Spleen (tissue), 11 donors: ENCODE measurements at regions not wholly inside any gene's neighbourhood (a gene's known extent, or its start where the extent isn't known, plus 50 kb on each side); places are given as distances from the start of the nearest gene placed in this dataset.
A peak's percentile ranks its signal among the peaks of the same experiment; 100 is the strongest.

Experiments
- DNase-seq: peaks from one replicate; pipeline ENCODE4 v3.0.0-alpha.2; 2020
- H3K27ac ChIP-seq, 8 donors: fragments of 200-600 bp; sonication (generic) in 7 of 8; 1 replicate in 4 of 8; 2 replicates in 4 of 8; pipeline versions ENCODE4 v1.5.0 to v1.8.0; 2016 to 2021; ENCODE audit warnings: inconsistent platforms in 4 of 8, mild to moderate bottlenecking in 4 of 8, moderate library complexity in 1 of 8
- H3K27me3 ChIP-seq, 7 donors: fragments of 200-600 bp; sonication (generic) in 6 of 7; replicated peaks in 1 of 7; 1 replicate in 4 of 7; 2 replicates in 3 of 7; pipeline versions ENCODE4 v1.5.0 to v1.8.0; 2016 to 2021; ENCODE audit warnings: inconsistent platforms in 3 of 7, mild to moderate bottlenecking in 1 of 7
- H3K36me3 ChIP-seq, 6 donors: fragments of 200-600 bp; sonication (generic) in 5 of 6; 1 replicate in 4 of 6; 2 replicates in 2 of 6; pipeline versions ENCODE4 v1.5.0 to v1.8.0; 2016 to 2021; ENCODE audit warnings: inconsistent platforms in 2 of 6
- H3K4me1 ChIP-seq, 6 donors: fragments of 200-600 bp; sonication (generic) in 5 of 6; 1 replicate in 3 of 6; 2 replicates in 3 of 6; pipeline versions ENCODE4 v1.5.0 to v1.8.0; 2016 to 2021; ENCODE audit warnings: inconsistent platforms in 3 of 6
- H3K4me3 ChIP-seq, 8 donors: fragments of 200-600 bp; sonication (generic) in 7 of 8; 1 replicate in 4 of 8; 2 replicates in 4 of 8; pipeline versions ENCODE4 v1.5.0 to v1.8.0; 2016 to 2021; ENCODE audit warnings: inconsistent platforms in 4 of 8, mild to moderate bottlenecking in 4 of 8, moderate library complexity in 2 of 8
- H3K9me3 ChIP-seq, 8 donors: fragments of 200-600 bp; sonication (generic) in 7 of 8; 1 replicate in 4 of 8; 2 replicates in 4 of 8; pipeline versions ENCODE4 v1.5.0 to v1.8.0; 2016 to 2021; ENCODE audit warnings: inconsistent platforms in 4 of 8
- POLR2A ChIP-seq, 3 donors: fragments of 450-650 bp; IDR thresholded peaks; one replicate each; pipeline ENCODE4 v1.5.1; 2017; ENCODE audit warnings: antibody characterized with exemption in 3 of 3, mild to moderate bottlenecking in 1 of 3
- POLR2AphosphoS5 ChIP-seq, 3 donors: sonication (generic); formaldehyde crosslinking; IDR thresholded peaks; one replicate each; pipeline ENCODE4 v1.5.1; 2017; ENCODE audit warnings: antibody characterized with exemption in 3 of 3
- WGBS, 5 donors: extraction: QIAGEN DNeasy Blood & Tissue Kit in 3 of 5; methylation state at CpG; one replicate each; pipeline versions ENCODE4 v1.1.5 to v1.1.7; 2013 to 2018; 5-methylcytosine and 5-hydroxymethylcytosine counted together
- intact Hi-C: fragments of 100-400 bp; cut with DNase I; formaldehyde crosslinking; loops from one replicate; pipeline ENCODE4 v1.15.0; 2023; ENCODE audit warnings: low total_unique reads
- TF ChIP-seq, protein P1 (sequence below), 11 experiments: fragments of 200-600 bp in 7 of 11; fragments of 450-650 bp in 4 of 11; sonication (generic) in 4 of 11; IDR thresholded peaks in 8 of 11; conservative IDR thresholded peaks in 3 of 11; 1 replicate in 7 of 11; 2 replicates in 4 of 11; pipeline versions ENCODE4 v1.4.0 to v1.8.0; 2016 to 2021; ENCODE audit warnings: antibody characterized with exemption in 11 of 11, inconsistent platforms in 4 of 11, mild to moderate bottlenecking in 1 of 11
- donor health status: healthy with polysubstance abuse.
- donor health status: DM: no; HTN: no; CAD: no; lungs with moderate emphysema.
- donor health status: DM: no; HTN: no; CAD: no.
- donor health status: Bipolar disorder and iron deficiency.
- donor health status: healthy.
- donor health status: DM: no; HTN: no; CAD: no.
- donor health status: DM: yes; HTN: yes; CAD: no.

DNA sequence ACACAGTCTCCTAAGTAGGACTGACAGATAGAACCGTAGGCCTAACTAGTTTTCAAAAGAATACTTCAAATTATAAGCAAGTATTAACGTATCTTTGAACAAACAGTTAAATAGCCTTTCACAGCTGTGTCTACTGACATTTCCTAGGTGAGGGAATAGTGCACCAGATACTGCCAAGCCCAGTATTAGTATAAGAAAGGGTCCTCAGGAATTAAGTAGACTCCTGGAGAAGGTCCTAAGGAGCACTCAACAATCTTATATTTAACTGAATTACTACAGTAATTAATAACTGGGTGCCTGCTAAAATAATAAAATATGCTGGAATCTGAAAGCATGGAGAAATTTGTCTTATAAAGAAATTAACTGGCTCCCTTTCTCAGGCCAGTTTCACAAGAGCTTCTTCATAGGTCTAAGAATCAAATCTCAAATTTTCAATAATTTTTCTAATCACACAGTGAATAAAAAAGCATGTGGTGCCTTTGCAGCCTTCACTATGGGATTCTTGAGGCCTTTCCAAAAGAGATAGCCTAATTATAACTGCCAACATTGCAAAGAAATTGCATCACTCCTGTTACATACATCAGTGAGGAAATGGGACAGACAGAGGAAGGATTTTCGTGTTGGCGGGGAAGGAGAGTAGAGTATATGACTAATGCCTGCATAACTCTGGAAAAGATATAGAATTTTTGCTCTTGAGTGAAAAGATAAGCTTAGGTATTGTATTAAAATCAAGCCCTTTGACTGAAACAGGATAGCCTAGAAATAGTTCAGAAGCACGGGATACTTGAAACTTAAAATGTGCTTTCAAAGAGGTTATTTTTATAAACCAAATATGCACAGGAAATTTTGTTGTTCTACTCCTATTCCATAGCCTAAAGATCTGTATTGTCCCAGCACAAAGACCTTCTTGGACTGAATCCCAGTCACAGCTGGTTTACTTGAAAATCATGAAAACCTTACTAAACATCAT, 228.6 kb upstream of the STK17B start:
- H3K4me3 ChIP-seq: no peak overlapping the region
- peak overlapping the region in 3 of 8 donors; percentile 8 to 28 (median 17) for H3K27ac ChIP-seq
- no peaks in the 10 kb centered on the region for H3K27me3 ChIP-seq
- TF ChIP-seq POLR2A (IDR thresholded peaks at IDR 0.05) (no peak), POLR2AphosphoS5 (IDR thresholded peaks at IDR 0.05) (no peak)
- H3K9me3 ChIP-seq: no peaks in the 10 kb centered on the region
- WGBS, 5 donors: 49 to 71% (median 59%) methylated on average over 5 of the region's 5 CpGs
- no peak for DNase-seq
- intact Hi-C loops: no loop called here
- no peaks in the 10 kb centered on the region for H3K36me3 ChIP-seq
- H3K4me1 ChIP-seq: peaks cover 0 to 14% (median 0%) of the 10 kb centered on the region in 6 donors

DNA sequence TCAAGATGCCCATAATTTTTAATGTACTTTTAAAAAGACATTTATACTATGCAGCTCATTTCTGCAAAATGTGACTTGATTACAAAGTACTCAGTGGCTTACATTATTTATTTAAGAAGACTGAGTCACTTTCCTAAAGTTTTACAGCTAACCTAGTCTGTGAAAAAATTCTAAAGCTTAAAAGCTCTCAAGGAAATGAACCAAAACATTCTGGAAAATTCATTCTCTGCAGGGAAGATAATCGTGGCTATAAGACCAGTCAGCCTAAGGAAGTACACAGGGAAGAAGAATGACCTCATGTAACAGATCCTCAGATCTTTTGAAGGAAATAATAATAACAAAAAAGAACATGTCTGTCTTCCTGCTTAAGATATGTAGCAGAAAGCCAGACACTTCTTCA, 232.1 kb upstream of the STK17B start:
- H3K27ac ChIP-seq: no peak overlapping the region
- intact Hi-C loops: no loop called here
- H3K4me1 ChIP-seq: peaks cover 0 to 14% (median 0%) of the 10 kb centered on the region in 6 donors

DNA sequence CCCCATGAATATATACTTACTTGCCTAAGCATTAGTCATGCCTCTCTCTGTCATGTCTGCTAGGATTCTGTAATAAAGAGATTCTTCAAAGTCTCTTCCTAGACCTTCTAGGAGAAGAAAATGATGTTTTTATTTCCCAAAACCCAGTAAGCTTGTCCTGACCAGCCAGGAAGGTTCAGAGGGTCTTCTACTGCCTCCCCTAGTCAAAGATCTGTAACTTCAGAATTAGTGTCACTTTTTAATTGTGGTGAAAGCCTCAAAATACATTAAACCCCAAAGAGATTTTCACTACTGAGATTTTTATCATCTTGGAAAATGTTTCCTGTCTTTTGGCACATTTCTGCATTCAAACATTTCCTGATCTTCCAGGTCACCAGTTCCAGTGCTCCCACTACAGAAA, 232.9 kb upstream of the STK17B start:
- TF ChIP-seq POLR2AphosphoS5 (IDR thresholded peaks at IDR 0.05) (no peak), POLR2A (IDR thresholded peaks at IDR 0.05) (no peak)
- TF ChIP-seq, protein P1, sequence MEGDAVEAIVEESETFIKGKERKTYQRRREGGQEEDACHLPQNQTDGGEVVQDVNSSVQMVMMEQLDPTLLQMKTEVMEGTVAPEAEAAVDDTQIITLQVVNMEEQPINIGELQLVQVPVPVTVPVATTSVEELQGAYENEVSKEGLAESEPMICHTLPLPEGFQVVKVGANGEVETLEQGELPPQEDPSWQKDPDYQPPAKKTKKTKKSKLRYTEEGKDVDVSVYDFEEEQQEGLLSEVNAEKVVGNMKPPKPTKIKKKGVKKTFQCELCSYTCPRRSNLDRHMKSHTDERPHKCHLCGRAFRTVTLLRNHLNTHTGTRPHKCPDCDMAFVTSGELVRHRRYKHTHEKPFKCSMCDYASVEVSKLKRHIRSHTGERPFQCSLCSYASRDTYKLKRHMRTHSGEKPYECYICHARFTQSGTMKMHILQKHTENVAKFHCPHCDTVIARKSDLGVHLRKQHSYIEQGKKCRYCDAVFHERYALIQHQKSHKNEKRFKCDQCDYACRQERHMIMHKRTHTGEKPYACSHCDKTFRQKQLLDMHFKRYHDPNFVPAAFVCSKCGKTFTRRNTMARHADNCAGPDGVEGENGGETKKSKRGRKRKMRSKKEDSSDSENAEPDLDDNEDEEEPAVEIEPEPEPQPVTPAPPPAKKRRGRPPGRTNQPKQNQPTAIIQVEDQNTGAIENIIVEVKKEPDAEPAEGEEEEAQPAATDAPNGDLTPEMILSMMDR (IDR thresholded peaks at IDR 0.05 in 8 of 11, conservative IDR thresholded peaks at IDR 0.05 in 3 of 11): no peak
- DNase-seq: no peak
- no peaks in the 10 kb centered on the region for H3K27me3 ChIP-seq
- peaks cover 0 to 13% (median 0%) of the 10 kb centered on the region in 6 donors for H3K4me1 ChIP-seq
- H3K36me3 ChIP-seq: no peaks in the 10 kb centered on the region
- no peak overlapping the region for H3K4me3 ChIP-seq
- no peak overlapping the region for H3K27ac ChIP-seq
- intact Hi-C loops: no loop called here
- no peaks in the 10 kb centered on the region for H3K9me3 ChIP-seq

More for the DNA sequence above, 232.1 kb upstream of the STK17B start:
- H3K27me3 ChIP-seq: no peaks in the 10 kb centered on the region
- no peak overlapping the region for H3K4me3 ChIP-seq
- no peak for DNase-seq
- no peaks in the 10 kb centered on the region for H3K36me3 ChIP-seq
- no peaks in the 10 kb centered on the region for H3K9me3 ChIP-seq
- no peak for TF ChIP-seq POLR2AphosphoS5 (IDR thresholded peaks at IDR 0.05)
- TF ChIP-seq, protein P1 (IDR thresholded peaks at IDR 0.05 in 8 of 11, conservative IDR thresholded peaks at IDR 0.05 in 3 of 11): no peak
- TF ChIP-seq POLR2A (IDR thresholded peaks at IDR 0.05): no peak
- 28 to 65% (median 52%) methylated on average over 1 of the region's 1 CpG for WGBS, 5 donors

DNA sequence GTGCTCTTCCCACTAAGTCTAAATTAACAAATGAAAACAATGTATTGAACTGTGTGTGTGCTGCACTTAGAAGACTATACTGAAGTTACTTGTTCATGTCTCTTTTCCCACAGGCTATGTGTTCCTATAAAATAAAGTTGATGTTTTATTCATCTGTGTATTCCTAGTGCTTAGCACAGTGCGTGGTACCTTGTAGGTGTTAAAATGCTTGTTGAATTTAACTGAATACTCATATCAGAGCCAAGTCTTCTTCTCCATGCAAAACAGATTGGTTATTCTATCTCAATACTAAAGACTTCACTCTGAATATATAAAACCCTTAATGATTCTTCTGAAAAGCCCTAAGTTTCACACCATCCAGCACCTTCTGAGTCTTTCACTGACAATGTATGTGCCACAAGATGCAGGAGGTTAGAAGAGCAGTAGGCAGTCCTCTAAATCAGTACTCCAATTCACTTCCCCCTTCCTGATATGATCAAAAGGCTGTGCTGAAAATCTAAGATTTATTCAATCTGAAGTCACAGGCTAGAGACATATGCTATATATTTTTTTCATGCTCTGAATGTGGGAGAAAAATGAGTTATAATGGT, 231.7 kb upstream of the CCDC150 start:
- TF ChIP-seq, protein P1 (IDR thresholded peaks at IDR 0.05 in 8 of 11, conservative IDR thresholded peaks at IDR 0.05 in 3 of 11): no peak
- TF ChIP-seq POLR2A (IDR thresholded peaks at IDR 0.05) (no peak), POLR2AphosphoS5 (IDR thresholded peaks at IDR 0.05) (no peak)
- WGBS, 5 donors: 83 to 93% (median 89%) methylated on average over 1 of the region's 1 CpG
- H3K4me3 ChIP-seq: no peak overlapping the region
- no peaks in the 10 kb centered on the region for H3K9me3 ChIP-seq
- no peaks in the 10 kb centered on the region for H3K36me3 ChIP-seq
- intact Hi-C loops: no loop called here
- no peaks in the 10 kb centered on the region for H3K27me3 ChIP-seq
- no peak overlapping the region for H3K27ac ChIP-seq
- DNase-seq: no peak
- no peaks in the 10 kb centered on the region for H3K4me1 ChIP-seq
